ENCODE measurements at regions not wholly inside any gene's neighbourhood (a gene's known extent, or its start where the extent isn't known, plus 50 kb on each side); places are given as distances from the start of the nearest gene placed in this dataset.

DNA sequence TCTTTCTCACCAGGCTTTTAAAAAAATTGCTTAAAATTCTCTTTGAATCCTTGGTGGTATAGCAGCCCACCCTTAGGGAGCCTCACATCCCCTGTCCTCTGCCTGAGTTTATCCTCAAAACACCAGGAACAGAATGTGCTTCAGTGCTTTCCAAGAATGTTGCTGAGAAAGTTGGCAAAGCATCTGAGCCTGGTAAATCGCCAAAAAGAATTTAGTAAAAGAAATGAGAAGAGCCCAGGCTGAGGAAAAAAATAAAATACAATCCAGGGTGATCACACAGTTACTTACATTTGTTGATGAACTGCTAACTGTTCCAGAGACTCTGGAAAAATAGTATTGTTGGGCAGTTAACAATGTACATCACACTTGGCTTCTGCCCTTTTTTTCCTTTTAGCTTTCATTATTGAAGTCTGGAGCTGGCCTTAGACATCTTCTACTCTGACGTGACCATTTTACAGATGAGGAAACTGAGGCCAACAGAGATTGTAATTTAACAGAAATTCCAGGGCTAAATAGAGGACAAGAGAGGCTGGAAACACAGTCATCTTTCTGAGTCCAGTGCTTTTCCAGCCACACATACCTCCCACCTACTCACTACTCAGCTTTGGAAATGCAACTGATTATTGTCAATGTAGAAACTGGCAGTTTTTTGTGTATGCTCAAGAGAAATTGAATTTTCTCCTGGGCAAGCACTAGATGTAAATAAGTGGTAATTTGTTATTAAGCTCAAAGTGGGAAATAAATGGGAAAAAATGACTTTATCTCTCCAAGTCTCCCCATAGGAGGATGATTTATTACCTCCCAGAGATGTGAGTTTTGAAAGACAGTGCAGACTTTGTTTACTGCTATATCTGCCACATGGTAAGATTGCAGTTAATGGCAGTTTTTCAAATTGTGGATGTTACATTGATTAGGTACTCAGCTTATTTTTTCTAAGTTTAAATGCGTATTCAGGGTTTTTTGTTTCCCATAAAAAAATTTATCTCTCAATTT lies 86.7 kb upstream of the ALDH1A1 start:
- ChIA-PET CTCF (interaction anchor here (1.0 to 8.0 kb wide), 3 partner anchors 17 to 183 kb away, joined by 3 to 41 read pairs (median 7); no protein-coding TSS in a partner anchor), POLR2A (no interaction called here)
- no peak for DNase-seq (ENCODE audit: low read depth, low spot score)
- H3K4me3 ChIP-seq (ENCODE audit: low read depth, low read length) = no peak overlapping the region
- TF ChIP-seq, protein P1, sequence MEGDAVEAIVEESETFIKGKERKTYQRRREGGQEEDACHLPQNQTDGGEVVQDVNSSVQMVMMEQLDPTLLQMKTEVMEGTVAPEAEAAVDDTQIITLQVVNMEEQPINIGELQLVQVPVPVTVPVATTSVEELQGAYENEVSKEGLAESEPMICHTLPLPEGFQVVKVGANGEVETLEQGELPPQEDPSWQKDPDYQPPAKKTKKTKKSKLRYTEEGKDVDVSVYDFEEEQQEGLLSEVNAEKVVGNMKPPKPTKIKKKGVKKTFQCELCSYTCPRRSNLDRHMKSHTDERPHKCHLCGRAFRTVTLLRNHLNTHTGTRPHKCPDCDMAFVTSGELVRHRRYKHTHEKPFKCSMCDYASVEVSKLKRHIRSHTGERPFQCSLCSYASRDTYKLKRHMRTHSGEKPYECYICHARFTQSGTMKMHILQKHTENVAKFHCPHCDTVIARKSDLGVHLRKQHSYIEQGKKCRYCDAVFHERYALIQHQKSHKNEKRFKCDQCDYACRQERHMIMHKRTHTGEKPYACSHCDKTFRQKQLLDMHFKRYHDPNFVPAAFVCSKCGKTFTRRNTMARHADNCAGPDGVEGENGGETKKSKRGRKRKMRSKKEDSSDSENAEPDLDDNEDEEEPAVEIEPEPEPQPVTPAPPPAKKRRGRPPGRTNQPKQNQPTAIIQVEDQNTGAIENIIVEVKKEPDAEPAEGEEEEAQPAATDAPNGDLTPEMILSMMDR (IDR thresholded peaks at IDR 0.05; ENCODE audit: insufficient read depth, low read length, missing control alignments) = no peak

DNA sequence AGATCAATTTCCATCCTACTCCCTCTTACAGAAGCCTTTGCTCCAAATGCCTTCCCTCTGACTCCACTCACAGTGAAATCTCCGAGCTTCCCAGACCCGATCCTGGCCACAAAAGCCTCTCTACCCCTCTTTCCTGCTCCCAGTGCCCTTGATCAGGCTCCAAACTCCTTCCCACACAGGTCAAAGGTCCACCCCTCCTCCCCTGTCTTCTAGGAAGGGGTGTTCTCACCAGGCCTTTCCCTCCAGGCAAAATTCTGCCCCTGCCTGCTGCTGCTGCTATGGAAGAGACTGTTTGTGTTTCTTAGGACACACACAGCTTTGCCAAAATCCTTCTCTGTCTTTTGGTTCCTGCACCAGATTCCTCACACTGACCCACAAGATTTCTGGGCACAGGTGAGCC lies 85.8 kb upstream of the ALDH1A1 start:
- no peak overlapping the region for H3K4me3 ChIP-seq (ENCODE audit: low read depth, low read length)
- ChIA-PET POLR2A (no interaction called here), CTCF (interaction anchor here (8.0 kb wide), 1 partner anchor 17 kb away, joined by 41 read pairs; no protein-coding TSS in a partner anchor)
- DNase-seq (ENCODE audit: low read depth, low spot score) = no peak
- TF ChIP-seq, protein P1 (IDR thresholded peaks at IDR 0.05; ENCODE audit: insufficient read depth, low read length, missing control alignments) = no peak

DNA sequence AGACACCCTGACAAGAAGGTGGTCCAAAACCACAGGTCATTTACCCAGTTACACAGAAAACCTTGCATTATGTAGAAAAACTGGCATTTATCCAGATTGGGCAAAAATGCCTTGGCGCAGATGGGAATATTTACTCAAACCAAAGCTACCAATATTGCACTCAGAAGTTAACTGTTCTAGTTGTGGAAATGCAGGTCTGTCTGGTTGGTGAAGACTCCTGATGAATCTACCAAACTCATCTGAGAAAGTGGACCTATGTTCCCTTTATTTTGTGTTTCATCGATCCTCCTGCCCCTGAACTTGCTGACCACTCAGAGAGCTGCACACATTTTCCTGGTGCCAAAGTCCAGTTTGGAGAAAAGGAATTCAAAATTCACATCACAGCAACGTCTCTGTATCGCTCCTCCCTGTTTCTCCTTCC lies 85.2 kb upstream of the ALDH1A1 start:
- H3K4me3 ChIP-seq (ENCODE audit: low read depth, low read length) = no peak overlapping the region
- POLR2A ChIA-PET = no interaction called here
- TF ChIP-seq, protein P1 (IDR thresholded peaks at IDR 0.05; ENCODE audit: insufficient read depth, low read length, missing control alignments) = no peak
- no peak for DNase-seq (ENCODE audit: low read depth, low spot score)
- CTCF ChIA-PET = interaction anchor here (0.7 to 8.0 kb wide), 2 partner anchors 16 to 79 kb away, joined by 3 to 41 read pairs; no protein-coding TSS in a partner anchor

DNA sequence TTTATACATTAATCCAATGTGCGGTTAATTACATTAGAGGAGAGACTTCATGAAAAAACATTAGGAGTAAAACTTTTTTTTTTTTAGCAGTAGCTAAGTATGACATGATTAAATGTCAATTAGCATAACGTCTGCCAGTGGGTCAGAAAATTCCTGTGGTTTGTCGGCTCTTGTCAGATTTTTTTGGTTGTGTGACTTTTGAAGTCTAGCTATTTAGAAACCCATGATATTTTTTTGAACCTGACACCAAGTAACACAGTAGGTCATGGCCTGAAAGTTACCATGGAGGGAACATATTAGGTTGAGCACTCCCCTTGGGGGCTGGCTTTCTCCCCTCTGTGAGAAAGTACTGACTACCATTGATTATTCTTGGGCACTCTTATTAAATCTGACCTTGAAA lies 84.8 kb upstream of the ALDH1A1 start:
- POLR2A ChIA-PET = no interaction called here
- no peak overlapping the region for H3K4me3 ChIP-seq (ENCODE audit: low read depth, low read length)

DNA sequence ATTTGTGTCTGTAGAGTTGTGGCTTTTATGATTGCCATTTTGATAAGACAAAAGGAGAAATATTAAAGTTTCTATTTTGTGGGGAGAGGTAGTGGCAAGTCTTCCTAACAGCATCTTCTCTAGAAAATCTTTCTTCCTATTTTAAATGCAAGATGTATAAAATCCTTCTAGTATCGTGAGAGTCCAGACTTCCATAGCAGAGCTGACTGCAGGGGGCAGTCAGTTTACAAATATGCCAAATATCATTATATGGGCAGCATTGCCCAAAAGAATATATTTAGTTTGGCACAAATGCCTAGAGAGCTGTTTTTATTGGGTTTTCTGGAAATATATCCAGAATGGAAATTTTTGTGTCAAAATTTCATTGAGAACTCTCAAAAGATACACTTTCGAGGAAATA lies 82.1 kb upstream of the ALDH1A1 start:
- ChIA-PET POLR2A (no interaction called here), CTCF (interaction anchor here (8.0 kb wide), 1 partner anchor 13 kb away, joined by 41 read pairs; no protein-coding TSS in a partner anchor)
- H3K4me3 ChIP-seq (ENCODE audit: low read depth, low read length) = no peak overlapping the region
- DNase-seq (ENCODE audit: low read depth, low spot score) = no peak
- TF ChIP-seq, protein P1 (IDR thresholded peaks at IDR 0.05; ENCODE audit: insufficient read depth, low read length, missing control alignments) = no peak

More for the DNA sequence above, 84.8 kb upstream of the ALDH1A1 start:
- TF ChIP-seq, protein P1 (IDR thresholded peaks at IDR 0.05; ENCODE audit: insufficient read depth, low read length, missing control alignments) = no peak
- no peak for DNase-seq (ENCODE audit: low read depth, low spot score)
- CTCF ChIA-PET = interaction anchor here (0.7 to 8.0 kb wide), 4 partner anchors 16 to 194 kb away, joined by 3 to 41 read pairs (median 3); no protein-coding TSS in a partner anchor

DNA sequence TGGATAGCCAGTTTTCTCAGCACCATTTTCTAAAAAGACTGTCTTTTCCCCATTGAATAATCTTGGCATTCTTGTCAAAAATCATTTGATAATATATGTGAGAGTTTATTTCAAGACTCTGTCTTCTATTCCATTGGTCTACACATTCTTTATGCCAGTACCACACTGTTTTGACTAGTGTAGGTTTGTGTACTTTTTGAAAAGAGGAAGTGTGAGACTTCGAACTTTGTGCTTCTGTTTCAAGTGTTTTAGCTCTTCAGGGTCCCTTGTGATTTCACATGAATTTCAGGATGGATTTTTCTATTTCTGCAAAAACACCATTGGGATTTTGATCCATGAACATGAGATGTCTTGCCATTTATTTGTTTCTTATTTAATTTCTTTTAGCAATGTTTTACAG lies 78.5 kb upstream of the ALDH1A1 start:
- no peak overlapping the region for H3K4me3 ChIP-seq (ENCODE audit: low read depth, low read length)
- ChIA-PET POLR2A (no interaction called here), CTCF (interaction anchor here (3.1 kb wide), 1 partner anchor 9 kb away, joined by 9 read pairs; no protein-coding TSS in a partner anchor)
- TF ChIP-seq, protein P1 (IDR thresholded peaks at IDR 0.05; ENCODE audit: insufficient read depth, low read length, missing control alignments) = no peak
- DNase-seq (ENCODE audit: low read depth, low spot score) = no peak
